ENCODE measurements at regions not wholly inside any gene's neighbourhood (a gene's known extent, or its start where the extent isn't known, plus 50 kb on each side); places are given as distances from the start of the nearest gene placed in this dataset.

GRCh38 chr5:5816960-5817359, 394.5 kb downstream of the ICE1 start:
- no peak for TF ChIP-seq POLR2A (IDR thresholded peaks at IDR 0.05; ENCODE audit: extremely low read depth, insufficient read length)
- TF ChIP-seq CTCF (IDR thresholded peaks at IDR 0.05; ENCODE audit: low read depth, low read length) = no peak
- no peak for TF ChIP-seq MYC (IDR thresholded peaks at IDR 0.05; ENCODE audit: low read depth, low read length)

All from NB4 (cell line).